Activated CD8-positive, alpha-beta memory T cell treated with anti-CD3 and anti-CD28 coated beads, Interleukin-2, amount 50 U/mL, for 24 hours (primary cell): ENCODE measurements at regions not wholly inside any gene's neighbourhood (a gene's known extent, or its start where the extent isn't known, plus 50 kb on each side); places are given as distances from the start of the nearest gene placed in this dataset.

Source experiments
- DNase-seq: peaks from one replicate; pipeline ENCODE4 v3.0.0-alpha.2; 2020; ENCODE audit errors: extremely low read depth

- no peak for DNase-seq
Observed at GRCh38 chr3:117404141-117404540, 694.6 kb downstream of the TUSC7 start.

GRCh38 chr3:117404730-117405129 is 695.2 kb downstream of the TUSC7 start:
- no peak for DNase-seq

GRCh38 chr3:117405359-117405758 is 695.8 kb downstream of the TUSC7 start:
- DNase-seq: no peak

GRCh38 chr3:117407317-117407716 is 697.7 kb downstream of the TUSC7 start:
- DNase-seq: no peak

GRCh38 chr3:117408811-117409210 is 699.2 kb downstream of the TUSC7 start:
- no peak for DNase-seq

- no peak for DNase-seq
Observed at GRCh38 chr3:117409256-117409655, 699.7 kb downstream of the TUSC7 start.

- DNase-seq: no peak
Observed at GRCh38 chr3:117409701-117410459, 700.3 kb downstream of the TUSC7 start.

- no peak for DNase-seq
Observed at GRCh38 chr3:117411971-117412370, 702.4 kb downstream of the TUSC7 start.

GRCh38 chr3:117417411-117417810 is 707.8 kb downstream of the TUSC7 start:
- DNase-seq: no peak

- no peak for DNase-seq
Observed at GRCh38 chr3:117427081-117427480, 717.5 kb downstream of the TUSC7 start.

GRCh38 chr3:117433427-117433826 is 723.8 kb downstream of the TUSC7 start:
- DNase-seq: no peak

GRCh38 chr3:117434661-117435412 is 725.3 kb downstream of the TUSC7 start:
- DNase-seq: no peak

GRCh38 chr3:117435506-117435905 is 725.9 kb downstream of the TUSC7 start:
- DNase-seq: no peak

GRCh38 chr3:117439812-117440211 is 730.2 kb downstream of the TUSC7 start:
- no peak for DNase-seq

GRCh38 chr3:117441851-117442250 is 732.3 kb downstream of the TUSC7 start:
- DNase-seq: no peak

- no peak for DNase-seq
Observed at GRCh38 chr3:117442566-117442965, 733.0 kb downstream of the TUSC7 start.

- DNase-seq: no peak
Observed at GRCh38 chr3:117443014-117443413, 733.4 kb downstream of the TUSC7 start.

GRCh38 chr3:117444175-117444574 is 734.6 kb downstream of the TUSC7 start:
- DNase-seq: no peak

- DNase-seq: no peak
Observed at GRCh38 chr3:117447419-117447818, 737.8 kb downstream of the TUSC7 start.

- no peak for DNase-seq
Observed at GRCh38 chr3:117450026-117450425, 740.4 kb downstream of the TUSC7 start.

- DNase-seq: no peak
Observed at GRCh38 chr3:117454254-117454653, 744.7 kb downstream of the TUSC7 start.

GRCh38 chr3:117454908-117455307 is 745.3 kb downstream of the TUSC7 start:
- DNase-seq: no peak

GRCh38 chr3:117455782-117456181 is 746.2 kb downstream of the TUSC7 start:
- no peak for DNase-seq
